Fibroblast of pulmonary artery (primary cell): ENCODE measurements at regions not wholly inside any gene's neighbourhood (a gene's known extent, or its start where the extent isn't known, plus 50 kb on each side); places are given as distances from the start of the nearest gene placed in this dataset.
"Not testable (repeated sequence)": the region's sequence is repeated elsewhere in the genome, so short reads cannot be mapped to it uniquely, and the experiment has no call there.

Source experiments
- DNase-seq: peaks from one replicate; pipeline ENCODE4 v3.0.0-alpha.2; 2010; ENCODE audit warnings: low read depth
- H3K4me3 ChIP-seq: replicated peaks from 2 replicates; pipeline ENCODE4 v1.5.1; 2011; ENCODE audit warnings: low read depth, mild to moderate bottlenecking, control low read depth, low read length, moderate library complexity
- TF ChIP-seq, protein P1 (sequence below): IDR thresholded peaks from 2 replicates; pipeline ENCODE4 v1.5.1; 2011; ENCODE audit warnings: mild to moderate bottlenecking, control low read depth, low read length, inconsistent platforms; ENCODE audit errors: missing control alignments

GRCh38 chr10:33869028-33869427, 534.6 kb upstream of the NRP1 start:
- no peak overlapping the region for H3K4me3 ChIP-seq
- TF ChIP-seq, protein P1, sequence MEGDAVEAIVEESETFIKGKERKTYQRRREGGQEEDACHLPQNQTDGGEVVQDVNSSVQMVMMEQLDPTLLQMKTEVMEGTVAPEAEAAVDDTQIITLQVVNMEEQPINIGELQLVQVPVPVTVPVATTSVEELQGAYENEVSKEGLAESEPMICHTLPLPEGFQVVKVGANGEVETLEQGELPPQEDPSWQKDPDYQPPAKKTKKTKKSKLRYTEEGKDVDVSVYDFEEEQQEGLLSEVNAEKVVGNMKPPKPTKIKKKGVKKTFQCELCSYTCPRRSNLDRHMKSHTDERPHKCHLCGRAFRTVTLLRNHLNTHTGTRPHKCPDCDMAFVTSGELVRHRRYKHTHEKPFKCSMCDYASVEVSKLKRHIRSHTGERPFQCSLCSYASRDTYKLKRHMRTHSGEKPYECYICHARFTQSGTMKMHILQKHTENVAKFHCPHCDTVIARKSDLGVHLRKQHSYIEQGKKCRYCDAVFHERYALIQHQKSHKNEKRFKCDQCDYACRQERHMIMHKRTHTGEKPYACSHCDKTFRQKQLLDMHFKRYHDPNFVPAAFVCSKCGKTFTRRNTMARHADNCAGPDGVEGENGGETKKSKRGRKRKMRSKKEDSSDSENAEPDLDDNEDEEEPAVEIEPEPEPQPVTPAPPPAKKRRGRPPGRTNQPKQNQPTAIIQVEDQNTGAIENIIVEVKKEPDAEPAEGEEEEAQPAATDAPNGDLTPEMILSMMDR, result no peak
- no peak for DNase-seq

GRCh38 chr10:33867199-33867789, 532.8 kb upstream of the NRP1 start:
- DNase-seq, H3K4me3 ChIP-seq: not testable (repeated sequence)

DNA sequence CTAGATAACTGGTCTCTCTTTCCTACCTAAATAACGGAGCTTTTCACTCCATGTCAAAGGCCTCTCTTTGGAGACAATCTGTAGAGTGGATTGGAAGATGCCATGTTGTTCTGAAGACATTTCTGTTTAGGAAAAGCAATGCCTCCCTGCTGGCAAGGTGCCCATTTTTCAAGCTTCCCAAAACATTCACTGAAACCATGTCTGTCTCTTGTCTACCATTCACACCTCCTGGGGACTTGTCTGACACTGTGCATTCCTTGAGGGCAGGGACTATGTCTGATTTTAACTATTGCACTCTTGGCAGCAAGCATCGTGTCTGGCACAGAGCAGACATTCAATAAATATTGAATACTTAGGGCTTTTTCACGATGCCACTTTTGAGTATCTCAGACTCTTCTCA, 528.9 kb upstream of the NRP1 start:
- no peak overlapping the region for H3K4me3 ChIP-seq
- TF ChIP-seq, protein P1, result no peak
- no peak for DNase-seq

DNA sequence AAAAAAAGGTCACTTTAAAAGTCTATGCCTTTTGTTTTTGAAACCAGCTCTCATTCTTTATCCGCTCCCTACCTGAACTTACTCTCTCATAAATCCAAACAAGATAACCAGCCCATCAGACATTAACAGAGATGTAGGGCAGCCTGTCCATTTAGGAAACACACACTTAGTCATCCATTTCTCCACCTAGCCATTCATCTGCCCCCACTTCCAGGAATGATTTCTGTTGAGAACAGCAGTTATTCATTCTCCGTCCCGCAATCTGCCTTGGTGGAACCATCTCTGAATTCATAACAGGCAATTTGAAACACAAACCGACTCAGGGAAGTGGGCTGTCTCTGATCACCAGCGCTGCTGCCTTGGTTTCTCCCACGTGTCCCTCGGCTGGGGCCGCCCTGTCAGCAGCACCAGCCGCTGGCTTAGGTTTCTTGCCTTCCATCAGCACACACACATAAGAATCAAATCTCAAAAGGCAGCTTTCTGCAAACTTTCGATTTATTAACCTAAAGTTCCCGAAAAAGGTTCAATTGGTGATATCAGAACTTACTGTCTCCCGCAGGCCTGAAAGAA, 528.2 kb upstream of the NRP1 start:
- DNase-seq, result no peak
- TF ChIP-seq, protein P1, result no peak
- no peak overlapping the region for H3K4me3 ChIP-seq

GRCh38 chr10:33861833-33862232, 527.4 kb upstream of the NRP1 start:
- no peak for DNase-seq
- H3K4me3 ChIP-seq, result no peak overlapping the region
- TF ChIP-seq, protein P1, result no peak

GRCh38 chr10:33861016-33861704, 526.7 kb upstream of the NRP1 start:
- DNase-seq, result no peak
- no peak overlapping the region for H3K4me3 ChIP-seq
- TF ChIP-seq, protein P1, result no peak

DNA sequence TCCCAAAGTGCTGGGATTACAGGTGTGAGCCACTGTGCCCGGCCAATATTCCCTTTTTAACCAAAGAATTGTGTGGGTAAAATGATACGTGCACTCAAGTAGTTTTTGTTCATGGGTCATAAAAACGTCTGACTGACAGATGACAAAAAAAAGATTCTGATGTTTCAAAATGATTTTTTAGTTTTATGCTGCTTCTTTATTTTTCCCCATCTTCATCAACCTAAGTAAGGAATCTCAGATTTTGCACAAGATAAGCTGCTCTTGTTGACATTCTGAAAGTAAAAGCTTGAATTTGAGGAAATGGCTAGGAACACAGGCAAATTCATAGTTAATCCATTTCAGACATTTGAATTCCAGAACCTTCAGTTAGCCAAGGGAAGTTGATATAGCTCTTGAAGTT, 526.1 kb upstream of the NRP1 start:
- no peak for DNase-seq
- H3K4me3 ChIP-seq, result no peak overlapping the region
- TF ChIP-seq, protein P1, result no peak
